GM12891 (cell line): ENCODE measurements at regions not wholly inside any gene's neighbourhood (a gene's known extent, or its start where the extent isn't known, plus 50 kb on each side); places are given as distances from the start of the nearest gene placed in this dataset.

Experiments used
- POLR2A ChIP-seq: IDR thresholded peaks from 2 replicates; pipeline ENCODE4 v1.6.1; 2011; ENCODE audit warnings: low read depth, low read length, control low read depth
- POLR2AphosphoS5 ChIP-seq: IDR thresholded peaks from 2 replicates; pipeline ENCODE4 v1.6.1; 2011; ENCODE audit warnings: low read depth, low read length, control low read depth

DNA sequence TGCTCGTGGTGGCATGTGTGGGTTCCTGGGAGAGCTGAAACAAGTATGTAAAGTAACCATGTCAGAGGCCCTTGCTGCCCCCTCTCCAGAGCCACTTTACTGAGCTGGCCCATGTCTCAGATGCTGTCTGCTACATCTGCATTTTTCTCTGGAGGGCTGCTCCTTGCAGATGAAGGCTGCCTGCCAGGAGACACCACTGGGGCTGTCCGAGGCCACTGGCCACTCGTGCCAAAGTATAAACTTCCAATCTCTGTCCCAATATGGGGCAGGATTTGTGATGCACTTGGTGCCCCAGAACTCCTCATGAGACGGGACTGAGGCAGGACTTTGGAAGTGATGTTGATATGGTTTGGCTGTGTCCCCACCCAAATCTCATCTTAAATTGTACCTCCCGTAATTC lies 478.4 kb upstream of the B3GAT1 start:
- no peak for TF ChIP-seq POLR2AphosphoS5
- no peak for TF ChIP-seq POLR2A
